Tibial nerve (tissue), 3 donors: ENCODE measurements at regions not wholly inside any gene's neighbourhood (a gene's known extent, or its start where the extent isn't known, plus 50 kb on each side); places are given as distances from the start of the nearest gene placed in this dataset.

ENCODE experiments used
- CTCF ChIP-seq, 5 experiments: fragments of 200-600 bp in 3 of 5; fragments of 450-650 bp in 2 of 5; sonication (generic) in 3 of 5; IDR thresholded peaks; one replicate each; pipeline ENCODE4 v1.5.1; 2016 to 2019; ENCODE audit warnings: antibody characterized with exemption in 5 of 5, mild to moderate bottlenecking in 3 of 5, moderate library complexity in 2 of 5
- POLR2A ChIP-seq, 2 donors: fragments of 450-650 bp; IDR thresholded peaks; one replicate each; pipeline ENCODE4 v1.6.1; 2017; ENCODE audit warnings: antibody characterized with exemption in 2 of 2, mild to moderate bottlenecking in 2 of 2, moderate library complexity in 2 of 2

GRCh38 chr10:90347239-90347638, 510.6 kb downstream of the HTR7 start:
- TF ChIP-seq CTCF (IDR thresholded peaks at IDR 0.05) (no peak), POLR2A (IDR thresholded peaks at IDR 0.05) (no peak)
